HG03342 (cell line): ENCODE measurements at regions not wholly inside any gene's neighbourhood (a gene's known extent, or its start where the extent isn't known, plus 50 kb on each side); places are given as distances from the start of the nearest gene placed in this dataset.
"Not testable (repeated sequence)": the region's sequence is repeated elsewhere in the genome, so short reads cannot be mapped to it uniquely, and the experiment has no call there.

ENCODE experiments used
- ATAC-seq: cut with Tn5 transposase; IDR thresholded peaks from one replicate; pipeline ENCODE4 v1.9.1; 2021; ENCODE audit warnings: mild to moderate bottlenecking, moderate library complexity; ENCODE audit not compliant: unreplicated experiment

DNA sequence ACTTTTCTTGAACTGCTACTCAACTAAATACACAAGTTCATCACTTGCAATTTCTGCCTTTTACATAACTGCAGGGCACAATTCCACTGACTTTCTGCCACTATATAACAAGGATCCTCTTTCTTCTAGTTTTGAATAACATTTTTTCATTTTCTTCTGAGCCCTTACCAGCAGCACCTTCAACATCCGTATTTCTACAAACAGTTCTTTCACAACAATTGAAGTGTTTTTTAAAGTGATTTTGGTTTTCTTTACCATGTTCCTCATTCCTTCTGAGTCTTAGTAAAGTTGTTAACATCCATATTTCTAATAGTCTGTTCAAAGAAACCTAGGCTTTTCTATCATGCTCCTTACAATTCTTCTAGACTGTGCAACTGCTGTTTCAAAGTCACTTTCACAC is 127.2 kb upstream of the PITX1 start:
- ATAC-seq, result no peak

DNA sequence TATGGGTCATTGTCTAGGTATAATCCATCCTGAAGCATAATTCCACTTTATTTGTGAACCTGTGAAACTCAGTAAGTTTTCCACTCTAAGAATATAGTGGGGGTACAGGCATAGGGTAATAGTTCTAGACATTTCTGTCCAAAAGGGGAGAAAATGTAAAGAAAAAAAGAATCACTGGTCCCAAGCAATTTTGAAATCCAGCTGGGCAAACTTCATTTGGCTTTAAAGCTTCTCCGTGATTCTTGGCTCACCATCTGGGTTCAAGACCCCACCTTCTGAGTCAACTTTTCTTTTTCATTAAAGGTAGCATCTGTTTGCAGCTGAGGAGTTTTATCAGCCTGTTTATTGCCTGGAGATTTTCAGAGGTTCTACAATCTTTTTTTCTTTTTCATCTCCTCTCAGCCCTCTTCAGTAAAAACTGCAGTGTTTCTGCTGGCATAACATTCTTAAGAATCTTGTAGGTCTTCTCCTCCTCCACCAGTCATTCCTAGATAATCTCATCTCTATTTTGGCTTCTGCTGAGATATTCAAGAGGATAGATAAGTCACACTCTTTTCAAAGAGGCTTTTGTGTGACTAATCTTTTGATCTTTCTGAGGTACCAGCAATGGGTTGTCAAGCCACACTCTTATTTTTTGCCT is 126.1 kb upstream of the PITX1 start:
- no peak for ATAC-seq

- no peak for ATAC-seq
Observed at GRCh38 chr5:135159626-135160025, 125.6 kb upstream of the PITX1 start.

GRCh38 chr5:135158982-135159381 is 125.0 kb upstream of the PITX1 start:
- no peak for ATAC-seq

- no peak for ATAC-seq
Observed at GRCh38 chr5:135158314-135158697, 124.3 kb upstream of the PITX1 start.

DNA sequence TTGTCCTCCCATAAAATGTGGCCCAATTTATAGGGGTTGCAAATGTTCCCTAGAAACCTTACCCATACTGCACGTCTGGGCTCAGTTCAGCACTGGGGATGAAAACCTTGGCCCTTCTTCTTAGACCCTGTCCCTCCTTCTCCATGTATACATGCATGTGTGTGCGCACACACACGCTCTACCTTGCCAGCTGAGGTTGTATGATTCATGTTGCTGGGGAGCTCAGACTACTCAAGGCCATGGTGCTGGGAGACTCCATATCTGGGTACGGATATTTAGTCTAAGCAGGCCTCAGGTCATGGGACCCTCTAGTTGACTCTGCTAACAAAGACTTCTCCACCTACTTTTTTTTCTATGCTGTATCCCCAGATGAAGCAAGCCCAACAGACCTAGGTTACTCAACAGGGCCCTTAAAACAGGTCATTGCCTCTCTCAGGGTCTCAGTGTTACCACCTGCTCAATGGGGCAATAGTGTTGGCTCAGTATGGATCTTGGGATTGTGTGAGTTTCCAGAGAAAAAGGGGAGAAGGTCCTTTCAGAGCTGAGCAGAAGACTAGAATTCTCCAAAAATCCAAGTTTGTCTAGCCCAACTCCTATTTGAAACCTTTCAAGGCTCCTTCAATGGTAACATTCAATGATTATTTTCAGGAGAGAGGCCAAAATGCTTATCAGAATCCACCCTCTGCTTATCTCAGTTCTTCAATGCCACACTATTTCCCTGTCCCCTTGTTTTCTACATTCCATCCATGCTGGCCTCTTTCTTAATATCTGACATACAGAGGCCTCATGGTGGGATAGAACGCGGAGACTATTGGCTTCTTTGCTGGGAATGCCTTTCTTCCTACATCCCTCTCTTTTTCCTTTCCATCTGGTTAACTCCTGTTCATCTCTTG is 123.6 kb upstream of the PITX1 start:
- no peak for ATAC-seq

DNA sequence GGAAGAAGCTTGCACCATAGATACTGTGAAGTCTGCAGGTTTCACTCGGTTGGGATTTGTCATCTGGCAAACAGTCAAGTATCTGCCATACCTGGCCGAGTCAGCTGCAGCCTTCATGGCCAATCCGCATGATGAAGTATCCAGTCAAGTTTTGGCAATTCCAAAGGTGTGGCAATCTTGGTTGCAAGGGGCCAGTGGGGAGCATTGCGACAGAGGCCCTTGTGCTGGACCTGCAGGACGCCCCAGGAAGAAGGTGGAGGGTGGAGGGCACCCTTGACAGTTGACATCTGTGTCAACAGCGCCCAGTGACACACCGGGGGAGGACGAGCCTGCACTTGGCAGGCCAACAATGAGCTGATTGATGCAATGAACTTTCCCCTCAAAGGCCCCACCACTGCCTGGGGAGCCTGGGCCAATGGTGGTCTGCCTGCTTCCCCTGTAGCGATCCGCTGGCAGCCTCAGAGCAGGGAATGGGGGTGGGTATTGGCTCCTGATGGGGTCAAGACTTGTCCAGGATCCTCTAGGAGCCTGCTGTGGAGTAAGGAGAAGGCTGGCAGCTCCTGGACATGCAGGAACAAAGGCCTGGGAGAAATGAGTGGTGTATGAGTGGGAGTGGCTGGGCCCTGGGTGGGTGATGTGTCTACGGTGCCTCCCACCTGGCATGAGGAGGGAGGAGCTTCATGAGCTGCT is 122.8 kb upstream of the PITX1 start:
- ATAC-seq, result no peak

DNA sequence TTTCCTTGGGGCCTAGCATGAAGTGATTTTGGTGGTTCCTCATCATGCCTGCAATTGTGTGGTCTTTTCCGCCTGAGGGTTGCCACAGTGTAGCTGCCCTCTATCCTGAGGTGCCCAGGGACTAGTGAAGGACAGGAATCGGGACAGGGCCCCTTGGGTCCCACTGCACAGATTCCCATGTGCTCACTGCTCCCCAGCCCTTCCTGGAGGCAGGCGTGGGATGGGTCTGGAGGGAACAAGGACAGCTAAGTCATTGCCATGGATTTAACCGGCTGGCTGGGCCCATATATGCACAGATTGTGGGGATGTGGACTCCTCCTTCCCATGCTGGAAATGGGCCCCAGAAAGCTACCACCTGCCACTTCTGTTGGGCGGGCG is 122.3 kb upstream of the PITX1 start:
- ATAC-seq, result no peak

DNA sequence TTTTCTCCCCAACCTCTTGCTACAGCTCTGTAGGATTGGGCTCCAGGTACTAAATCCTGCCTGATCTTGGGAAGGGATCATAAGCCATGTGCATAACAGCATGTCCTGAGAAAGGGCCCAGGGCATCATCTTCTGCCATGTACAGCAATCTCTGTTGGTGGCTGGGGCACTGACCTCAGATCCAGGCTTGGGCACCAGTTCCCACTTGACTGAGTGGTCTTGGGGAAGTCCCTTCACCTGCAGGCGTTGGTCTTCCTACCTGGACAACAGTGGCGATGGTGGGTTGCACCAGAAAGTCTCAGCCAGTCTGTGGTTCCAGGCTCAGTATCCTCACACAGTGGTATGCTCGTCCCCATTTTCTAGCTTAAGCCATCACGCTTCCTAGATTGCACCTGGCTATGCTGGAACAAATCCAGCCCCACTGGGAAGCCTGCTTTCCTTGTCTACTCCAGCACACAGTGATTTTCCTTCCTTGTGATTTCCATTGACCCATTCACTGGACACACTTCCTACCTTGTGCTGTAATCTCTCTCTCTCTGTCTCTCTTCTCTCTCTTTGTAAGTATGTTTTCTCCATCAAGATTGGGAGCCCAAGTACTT is 121.7 kb upstream of the PITX1 start:
- ATAC-seq, result no peak

DNA sequence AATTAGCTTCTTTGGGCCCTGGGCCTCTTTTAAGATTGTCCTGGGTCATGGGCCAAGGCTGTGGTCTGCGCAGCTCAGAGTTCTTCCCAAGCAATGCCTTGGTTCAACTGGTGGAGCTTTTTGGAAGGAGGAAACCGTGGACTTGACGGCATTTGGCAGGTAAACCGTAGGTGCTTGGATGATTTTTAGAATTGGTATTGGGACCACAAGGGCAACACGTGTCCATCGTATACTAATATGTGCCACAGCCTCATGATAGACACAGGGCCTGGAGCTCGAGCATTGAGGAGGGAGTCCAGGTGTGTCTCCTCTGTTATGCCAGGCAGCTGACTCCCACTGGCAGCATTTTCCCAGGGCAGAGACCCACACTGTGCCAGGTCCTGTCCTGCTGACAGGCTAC is 120.9 kb upstream of the PITX1 start:
- ATAC-seq, result no peak

DNA sequence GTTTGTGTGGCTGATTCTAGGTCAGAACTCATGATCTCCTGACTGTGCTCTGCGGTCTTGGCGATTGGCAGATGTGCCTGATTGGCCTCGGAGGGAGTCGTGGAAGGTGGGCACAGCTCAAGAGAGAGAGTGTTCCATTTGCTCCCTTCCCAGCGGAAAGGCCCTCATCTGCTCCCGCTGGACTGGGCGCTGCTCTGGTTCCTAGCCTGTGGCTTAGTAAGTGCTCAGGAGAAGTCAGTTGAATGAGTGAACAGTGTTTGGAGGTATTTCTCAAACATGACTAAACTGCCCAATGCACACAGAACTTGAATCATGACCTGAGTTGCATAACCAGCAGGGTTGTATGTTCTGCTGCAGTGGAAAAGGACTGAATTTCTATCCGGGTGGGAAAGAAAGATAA is 120.2 kb upstream of the PITX1 start:
- ATAC-seq, result no peak

GRCh38 chr5:135153661-135154060 is 119.6 kb upstream of the PITX1 start:
- ATAC-seq, result no peak

GRCh38 chr5:135153259-135153658 is 119.2 kb upstream of the PITX1 start:
- ATAC-seq, result no peak

DNA sequence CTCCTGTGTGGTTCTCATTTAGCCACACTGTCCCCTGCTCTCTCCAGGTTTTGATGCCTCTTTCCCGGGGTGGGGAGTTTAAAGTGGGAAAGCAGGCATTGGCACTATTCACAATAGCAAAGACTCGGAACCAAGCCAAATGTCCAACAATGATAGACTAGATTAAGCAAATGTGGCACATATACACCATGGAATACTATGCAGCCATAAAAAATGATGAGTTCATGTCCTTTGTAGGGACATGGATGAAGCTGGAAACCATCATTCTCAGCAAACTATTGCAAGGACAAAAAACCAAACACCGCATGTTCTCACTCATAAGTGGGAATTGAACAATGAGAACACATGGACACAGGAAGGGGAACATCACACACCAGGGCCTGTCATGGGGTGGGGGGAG is 117.6 kb upstream of the PITX1 start:
- not testable (repeated sequence) for ATAC-seq

GRCh38 chr5:135151256-135151655 is 117.2 kb upstream of the PITX1 start:
- ATAC-seq, result no peak

DNA sequence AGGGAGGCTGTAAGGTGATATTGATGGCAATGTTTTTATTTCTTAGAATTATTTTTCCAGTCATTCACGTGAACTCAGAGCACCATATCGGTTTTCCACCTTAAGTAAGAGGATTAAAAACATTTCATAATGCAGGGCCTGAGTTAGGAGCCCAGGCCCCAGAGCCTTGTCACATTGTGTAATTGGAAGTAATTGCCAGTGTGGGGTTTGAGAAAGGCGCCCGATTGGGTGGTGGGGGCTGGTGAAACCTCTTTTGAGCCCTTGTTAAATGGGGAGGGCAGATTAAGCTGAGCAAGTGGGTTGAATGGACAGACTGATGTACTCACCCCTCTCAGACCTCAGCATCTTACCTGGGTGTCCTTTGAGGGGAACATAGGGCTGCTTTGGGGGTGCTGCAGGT is 116.7 kb upstream of the PITX1 start:
- ATAC-seq, result no peak

GRCh38 chr5:135149956-135150723 is 116.1 kb upstream of the PITX1 start:
- ATAC-seq, result no peak

- no peak for ATAC-seq
Observed at GRCh38 chr5:135149229-135149955, 115.4 kb upstream of the PITX1 start.

- no peak for ATAC-seq
Observed at GRCh38 chr5:135147294-135148090, 113.5 kb upstream of the PITX1 start.
